ENCODE measurements at regions not wholly inside any gene's neighbourhood (a gene's known extent, or its start where the extent isn't known, plus 50 kb on each side); places are given as distances from the start of the nearest gene placed in this dataset.

GRCh38 chr4:138537731-138538490 lies 295.8 kb upstream of the SLC7A11 start:
- ChIA-PET CTCF (interaction anchor here (0.7 to 1.0 kb wide), 2 partner anchors 65 to 188 kb away, joined by 3 read pairs; no protein-coding TSS in a partner anchor), POLR2A (ENCODE audit: unreplicated experiment) (interaction anchor here (0.6 kb wide), 2 partner anchors 296 to 346 kb away, joined by 3 to 4 read pairs; partner anchors contain the start of gene SLC7A11)
- Histone ChIP-seq H3K9me1 (ENCODE audit: insufficient read depth, low read length) (no peaks in the 10 kb centered on the region; the same call in 1 of the 2 replicates), H4K8ac (ENCODE audit: low read depth in 2 of 2, low read length in 2 of 2) (peak overlapping the region; percentile 39 to 69; a peak in 3 of 4 replicates), H3K18ac (ENCODE audit: low read depth, low read length) (peak overlapping the region; percentile 88), H3K36me3 (ENCODE audit: control insufficient read depth, insufficient read depth, low read length) (no peaks in the 10 kb centered on the region), H2BK120ac (ENCODE audit: low read depth, low read length) (peak overlapping the region; percentile 39; the same call in 1 of the 2 replicates), H3K9me3 (ENCODE audit: control insufficient read depth, insufficient read depth, low read length) (no peaks in the 10 kb centered on the region), H3K27me3 (ENCODE audit: control insufficient read depth, insufficient read depth, low read length) (no peaks in the 10 kb centered on the region), H3K9ac (ENCODE audit: low read depth, low read length) (no peak overlapping the region), H4K20me1 (ENCODE audit: insufficient read depth, low read length) (no peaks in the 10 kb centered on the region), H3K14ac (replicated peaks; ENCODE audit: low read depth, low read length) (peak overlapping the region; percentile 62; the same call in 1 of the 2 replicates), H2AK5ac (ENCODE audit: low read depth, low read length) (no peak overlapping the region), H2AK9ac (replicated peaks; ENCODE audit: low read depth, low read length, poor library complexity) (no peak overlapping the region), H4K5ac (ENCODE audit: low read depth, low read length) (peak overlapping the region; percentile 64; the same call in 1 of the 2 replicates), H4K91ac (ENCODE audit: insufficient read depth, low read depth, low read length) (peak overlapping the region; percentile 36; the same call in 1 of the 2 replicates), H3K23ac (ENCODE audit: low read depth, low read length) (peak overlapping the region; percentile 52; the same call in 1 of the 2 replicates), H3K4me2 (ENCODE audit: low read depth, low read length) (no peak overlapping the region), H2AFZ (replicated peaks; ENCODE audit: low read length, poor library complexity) (no peak overlapping the region), H3K4me3 (ENCODE audit: insufficient read depth, low read depth, low read length) (no peak overlapping the region), H3K27ac (ENCODE audit: insufficient read depth, low read length) (no peak overlapping the region), H2BK15ac (ENCODE audit: low read depth, low read length) (0 out of 3 replicates have a peak overlapping the region, but pooled peaks have one; percentile 52), H3K79me1 (ENCODE audit: low read depth in 1 of 2, low read length in 2 of 2) (no peaks in the 10 kb centered on the region), H3K4ac (ENCODE audit: low read depth, low read length) (peak overlapping the region; percentile 41; the same call in 1 of the 2 replicates), H2BK20ac (ENCODE audit: low read depth, low read length) (peak overlapping the region; percentile 90), H3K4me1 (ENCODE audit: control insufficient read depth, insufficient read depth, low read length) (peaks cover 6% of the 10 kb centered on the region; the same call in 1 of the 2 replicates), H2BK5ac (ENCODE audit: low read depth, low read length, poor library complexity, severe bottlenecking) (peak overlapping the region; percentile 70), H3K56ac (ENCODE audit: extremely low read depth, insufficient read depth, low read length) (no peak overlapping the region; the same call in 1 of the 2 replicates)
- WGBS, 2 experiments (ENCODE audit: extremely low coverage in 2 of 2, insufficient read length in 1 of 2), result 50% methylated on average over 2 of the region's 4 CpGs; no CpG with 5 or more reads in 1 of the 2 experiments
- dilution Hi-C loops (cut with HindIII; ENCODE audit: low sequenced_read_pairs, unreplicated experiment), result no loop called here
- no TSS peak for BruUV-seq (replicated peaks)
- ATAC-seq (ENCODE audit: low read depth), result peak; percentile 57
- in situ Hi-C loops (cut with MboI; ENCODE audit: low sequenced_read_pairs), result no loop called here
- DNase-seq, result peak; percentile 45
- intact Hi-C loops (cut with micrococcal nuclease), result no loop called here
- no peak for TF ChIP-seq BHLHE40 (IDR thresholded peaks at IDR 0.05; ENCODE audit: low read depth, low read length)
- TF ChIP-seq SMC3 (IDR thresholded peaks at IDR 0.05; ENCODE audit: low read depth, low read length), result no peak
- no peak for TF ChIP-seq MAZ (IDR thresholded peaks at IDR 0.05; ENCODE audit: borderline replicate concordance, low read depth, low read length)
- no peak for TF ChIP-seq POLR2A (IDR thresholded peaks at IDR 0.05; ENCODE audit: low read depth, low read length)
- TF ChIP-seq CEBPB (IDR thresholded peaks at IDR 0.05; ENCODE audit: low read depth, low read length), result no peak
- TF ChIP-seq NFE2L2 (IDR thresholded peaks at IDR 0.05; ENCODE audit: low read depth, low read length), result no peak
- TF ChIP-seq FOS (IDR thresholded peaks at IDR 0.05; ENCODE audit: low read depth, low read length), result no peak
- no peak for TF ChIP-seq RAD21 (IDR thresholded peaks at IDR 0.05; ENCODE audit: low read length)
- TF ChIP-seq CTCF (conservative IDR thresholded peaks at IDR 0.05; ENCODE audit: low read depth, low read length), result no peak
- TF ChIP-seq RFX5 (IDR thresholded peaks at IDR 0.05; ENCODE audit: low read depth, low read length), result no peak
- TF ChIP-seq CHD1 (IDR thresholded peaks at IDR 0.05; ENCODE audit: low read depth, low read length), result no peak
- TF ChIP-seq RCOR1 (IDR thresholded peaks at IDR 0.05; ENCODE audit: insufficient replicate concordance, low read length), result no peak
- TF ChIP-seq ELK1 (IDR thresholded peaks at IDR 0.05; ENCODE audit: borderline replicate concordance, low read depth, low read length), result no peak
- no peak for TF ChIP-seq MXI1 (IDR thresholded peaks at IDR 0.05; ENCODE audit: borderline replicate concordance, low read depth, low read length)
